GM18499 (cell line): ENCODE measurements at regions not wholly inside any gene's neighbourhood (a gene's known extent, or its start where the extent isn't known, plus 50 kb on each side); places are given as distances from the start of the nearest gene placed in this dataset.

Source experiments
- ATAC-seq: cut with Tn5 transposase; IDR thresholded peaks from one replicate; pipeline ENCODE4 v1.9.1; 2021; ENCODE audit warnings: moderate number of reproducible peaks; ENCODE audit not compliant: insufficient read depth, unreplicated experiment

GRCh38 chr3:76930712-76931111, 109.2 kb upstream of the ROBO2 start:
- no peak for ATAC-seq

DNA sequence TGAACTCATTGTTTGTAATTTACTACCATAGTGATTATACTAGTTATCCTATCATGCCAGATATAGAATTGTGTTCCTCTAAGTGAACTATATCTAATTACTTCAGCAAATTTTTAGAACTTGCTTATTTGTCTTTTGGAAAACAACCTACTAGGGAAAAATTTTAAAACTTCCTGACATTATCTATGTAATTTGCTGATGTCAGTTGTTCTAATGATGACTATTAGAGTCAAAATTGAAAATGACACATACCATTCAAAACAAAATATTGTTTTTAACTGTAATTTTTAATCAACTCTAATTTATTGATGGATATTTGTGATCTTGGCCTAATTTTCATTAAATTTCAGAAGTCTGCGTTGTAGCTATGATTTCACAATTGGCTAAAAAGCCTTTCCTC, 106.7 kb upstream of the ROBO2 start:
- no peak for ATAC-seq

DNA sequence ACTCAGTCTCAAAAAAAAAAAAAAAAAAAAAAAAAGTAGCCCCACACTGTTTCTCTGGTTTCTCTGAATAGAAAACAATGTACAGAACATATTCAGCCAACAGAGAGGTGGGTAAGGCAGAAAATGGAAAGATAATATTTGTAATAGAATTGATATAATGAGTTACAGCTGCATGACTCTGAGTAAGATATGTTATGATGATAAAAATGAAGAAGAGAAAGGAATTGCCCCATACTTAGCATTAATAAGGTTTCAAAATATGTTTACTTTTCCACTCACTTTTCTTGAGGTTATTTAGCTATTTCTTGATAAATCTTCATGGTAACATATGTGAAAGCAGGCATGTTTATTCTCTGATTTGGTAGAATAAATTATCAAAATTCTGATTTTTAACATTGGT, 100.9 kb upstream of the ROBO2 start:
- no peak for ATAC-seq

DNA sequence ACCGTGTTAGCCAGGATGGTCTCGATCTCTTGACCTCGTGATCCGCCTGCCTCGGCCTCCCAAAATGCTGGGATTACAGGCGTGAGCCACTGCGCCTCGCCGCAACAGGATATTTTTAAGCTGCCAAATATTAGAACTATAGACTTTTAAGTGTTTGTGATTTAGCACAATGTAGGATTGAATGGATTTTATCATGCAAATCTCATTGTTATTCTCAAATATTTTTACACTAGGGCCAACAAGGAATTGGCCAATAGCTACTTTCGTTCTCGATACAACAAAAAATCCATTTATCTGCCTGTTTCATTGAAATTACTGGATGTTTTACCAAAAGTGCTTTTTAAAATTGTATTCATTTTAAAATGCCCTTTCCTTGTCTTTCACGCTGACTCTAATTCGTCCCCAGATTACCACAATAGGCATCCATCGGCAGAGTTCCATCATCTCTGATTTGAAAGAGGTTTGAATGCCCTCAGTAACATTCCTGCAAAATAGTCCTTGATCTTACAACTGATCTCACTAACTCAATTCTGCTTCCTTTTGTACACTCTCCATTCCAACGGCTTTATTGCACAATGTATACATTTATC, 99.6 kb upstream of the ROBO2 start:
- ATAC-seq, result no peak

GRCh38 chr3:76941376-76941775, 98.5 kb upstream of the ROBO2 start:
- ATAC-seq, result no peak

- ATAC-seq, result no peak
These were observed 97.8 kb upstream of the ROBO2 start for GRCh38 chr3:76942101-76942500.

DNA sequence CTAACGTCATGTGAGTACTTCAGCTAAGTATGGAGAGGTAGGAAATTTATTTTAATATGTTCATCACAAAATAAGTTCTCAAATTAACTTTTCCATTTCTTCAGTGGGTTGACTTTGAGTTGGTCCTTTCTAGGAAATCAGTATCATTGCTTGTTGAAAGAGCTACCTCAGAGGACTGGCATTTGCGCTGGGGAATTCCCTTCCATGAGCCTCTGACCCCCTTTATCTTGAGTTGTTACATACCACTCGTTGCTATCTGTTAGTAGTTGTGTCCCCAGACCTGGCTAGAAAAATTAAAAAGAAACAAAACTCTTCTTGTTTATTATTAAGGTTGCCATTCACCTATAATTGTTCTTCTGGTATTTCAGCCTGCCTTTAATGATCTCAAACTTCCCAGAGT, 96.8 kb upstream of the ROBO2 start:
- ATAC-seq, result no peak

- no peak for ATAC-seq
These were observed 96.2 kb upstream of the ROBO2 start for GRCh38 chr3:76943671-76944070.

GRCh38 chr3:76949033-76949432, 90.9 kb upstream of the ROBO2 start:
- no peak for ATAC-seq

- no peak for ATAC-seq
These were observed 90.4 kb upstream of the ROBO2 start for GRCh38 chr3:76949462-76949861.

GRCh38 chr3:76950590-76950989, 89.3 kb upstream of the ROBO2 start:
- ATAC-seq, result no peak

DNA sequence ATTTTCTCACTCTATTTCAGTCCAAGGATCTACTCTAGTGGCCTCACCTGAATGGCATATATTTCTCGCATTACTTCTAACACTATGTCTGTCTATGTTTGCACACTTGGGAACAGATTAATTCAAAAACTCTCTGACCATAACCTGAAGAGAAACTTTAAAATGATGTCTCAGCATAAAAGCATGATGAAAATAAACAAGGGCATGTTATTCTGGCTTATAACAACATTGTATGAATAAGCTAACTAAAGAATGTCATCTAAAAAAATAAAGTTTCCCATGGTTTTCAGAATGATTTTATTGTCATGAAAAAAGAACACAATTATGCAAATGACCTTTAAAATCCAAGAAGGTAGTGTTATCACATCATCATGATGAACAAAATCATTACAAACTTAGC, 85.5 kb upstream of the ROBO2 start:
- no peak for ATAC-seq

DNA sequence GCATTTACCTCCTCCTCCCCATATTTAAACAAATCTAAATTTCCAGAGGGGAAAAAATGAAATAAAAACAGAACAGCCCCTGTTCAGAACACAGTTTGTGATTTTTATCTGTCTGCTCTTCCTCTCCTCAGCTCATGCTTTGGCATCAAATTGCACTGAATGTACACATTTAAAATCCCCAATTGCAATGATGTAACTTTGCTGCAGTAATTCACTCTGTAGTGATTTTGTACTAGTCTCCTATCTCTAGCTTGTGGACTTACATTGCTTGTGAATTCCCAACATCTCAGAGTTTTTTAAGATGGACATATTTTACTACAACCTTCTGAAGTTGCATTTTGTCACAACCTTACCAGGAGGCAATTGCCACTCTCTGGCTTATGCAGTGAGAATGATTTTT, 81.6 kb upstream of the ROBO2 start:
- no peak for ATAC-seq

DNA sequence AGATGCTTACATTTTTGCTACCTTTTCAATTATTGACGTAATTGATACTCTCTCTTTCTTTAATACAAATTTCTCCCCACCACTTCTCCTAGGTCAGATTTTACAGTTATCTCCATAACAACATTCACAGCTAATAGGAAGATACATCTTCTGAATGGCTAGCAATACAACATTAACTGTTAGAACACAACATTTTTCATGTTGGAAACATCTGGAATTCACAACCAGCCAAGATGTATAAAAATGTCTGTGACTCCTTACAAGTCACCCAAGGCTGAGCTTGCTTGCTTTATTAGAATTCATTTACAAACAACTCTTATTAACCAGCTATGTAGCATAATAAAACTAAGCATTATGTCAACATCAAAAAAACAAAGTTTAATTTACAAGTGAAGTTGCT, 81.0 kb upstream of the ROBO2 start:
- ATAC-seq, result no peak

DNA sequence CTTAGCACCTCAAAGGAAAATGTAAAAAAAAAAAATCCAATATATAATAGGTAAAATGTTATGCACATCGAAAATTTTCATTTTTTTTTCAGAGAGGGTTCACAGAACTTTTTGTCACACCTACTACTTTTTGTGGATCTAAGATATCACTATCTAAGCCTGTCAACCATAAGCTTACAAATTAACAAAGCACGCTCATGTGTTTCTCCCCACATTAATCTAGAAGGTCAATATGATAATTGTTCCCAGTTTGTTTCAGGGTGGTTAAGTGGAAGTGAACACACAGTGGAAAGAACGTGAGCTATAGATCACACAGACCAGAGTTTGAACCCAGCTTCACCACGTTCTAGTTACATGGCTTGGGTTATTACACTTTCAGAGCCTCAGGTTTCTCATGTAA, 78.6 kb upstream of the ROBO2 start:
- no peak for ATAC-seq

- ATAC-seq, result no peak
These were observed 74.7 kb upstream of the ROBO2 start for GRCh38 chr3:76965122-76965725.

DNA sequence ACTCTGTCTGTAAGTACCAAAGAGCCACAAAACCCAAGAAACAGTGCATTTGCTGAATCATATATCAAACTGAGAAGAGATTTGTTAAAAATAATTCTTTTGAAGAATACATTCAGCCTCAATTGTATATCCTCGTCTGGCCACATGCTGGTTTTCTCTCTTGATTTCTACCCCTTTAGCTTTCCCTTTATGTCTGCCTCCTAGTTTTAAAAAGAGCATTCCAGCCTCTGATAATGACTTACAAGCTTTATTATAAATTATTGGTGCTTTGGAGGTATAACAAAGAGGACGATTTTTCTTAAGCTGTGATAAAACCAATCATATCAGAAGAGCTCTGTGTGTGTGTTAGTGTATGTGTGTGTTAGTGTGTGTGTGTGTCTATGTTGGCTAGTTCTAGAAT, 70.4 kb upstream of the ROBO2 start:
- ATAC-seq, result no peak

GRCh38 chr3:76969996-76970615, 69.8 kb upstream of the ROBO2 start:
- ATAC-seq, result no peak

DNA sequence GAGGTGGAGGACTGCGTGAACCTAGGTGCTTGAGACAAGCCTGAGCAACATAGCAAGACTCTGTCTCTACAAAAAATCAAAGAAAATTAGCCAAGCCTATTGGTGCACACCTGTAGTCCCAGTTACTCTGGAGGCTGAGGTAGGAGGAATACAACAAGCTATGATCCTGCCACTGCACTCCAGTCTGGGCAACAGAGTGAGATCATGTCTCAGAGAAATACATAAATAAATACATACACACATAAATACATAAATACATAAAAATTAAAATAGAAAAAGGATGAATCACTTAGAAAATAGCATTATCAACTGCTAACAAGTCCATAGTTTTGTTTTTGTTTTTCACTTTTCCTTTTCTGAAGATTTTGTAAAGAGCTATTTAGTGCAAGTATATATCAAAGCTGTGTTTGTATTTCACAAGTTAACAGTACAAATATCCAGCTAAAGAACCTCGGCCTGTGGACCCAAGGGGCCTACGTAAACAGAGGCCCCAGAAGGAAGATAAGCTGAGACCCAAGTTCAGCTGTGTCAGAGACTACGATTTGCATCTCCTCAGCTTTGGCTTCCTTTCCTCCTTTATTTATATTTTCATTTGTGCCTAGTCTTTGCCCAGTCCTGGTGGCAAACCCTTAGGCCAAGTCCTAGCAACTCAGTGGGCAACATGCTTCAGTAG, 67.1 kb upstream of the ROBO2 start:
- no peak for ATAC-seq

DNA sequence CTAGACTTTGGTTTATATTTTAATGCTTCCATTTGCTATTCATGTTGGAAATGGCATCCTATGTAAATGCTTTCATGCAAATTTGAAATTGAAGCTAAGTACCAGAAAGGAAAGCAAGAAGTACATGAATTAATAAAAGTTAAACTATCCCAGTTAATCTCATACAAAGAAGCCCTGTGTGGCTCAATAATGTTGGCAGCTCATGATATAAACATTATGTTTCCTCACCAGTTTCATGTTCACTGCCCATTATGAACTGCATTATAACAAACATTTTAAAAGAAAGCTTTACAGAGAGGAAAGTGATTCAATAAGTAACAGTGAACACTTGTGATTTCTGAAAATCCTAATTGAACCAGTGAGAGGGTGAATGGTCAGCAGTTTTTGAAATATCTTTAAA, 62.9 kb upstream of the ROBO2 start:
- ATAC-seq, result no peak

DNA sequence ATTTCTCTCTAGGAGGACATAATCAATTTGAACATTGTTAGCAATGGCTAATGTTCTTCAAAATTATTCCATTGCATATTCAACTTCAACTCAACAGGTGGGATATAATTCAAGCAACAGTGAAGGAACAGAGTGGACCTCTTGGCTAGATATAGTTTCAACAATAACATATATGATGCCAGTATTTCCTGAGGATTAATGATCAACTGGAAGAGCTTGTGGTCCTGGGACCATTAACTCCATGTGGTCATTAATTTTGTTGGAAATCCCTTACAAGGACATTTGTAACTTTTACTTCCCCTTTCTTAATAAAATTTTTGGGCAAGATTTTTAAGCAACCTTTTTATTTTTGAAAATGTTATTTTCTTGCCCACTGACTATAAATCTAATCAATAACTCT, 54.3 kb upstream of the ROBO2 start:
- no peak for ATAC-seq
